MCF 10A (cell line): ENCODE measurements at regions not wholly inside any gene's neighbourhood (a gene's known extent, or its start where the extent isn't known, plus 50 kb on each side); places are given as distances from the start of the nearest gene placed in this dataset.

Experiments
- BruUV-seq: library from RNA; stranded (reverse); fragments of 400-500 nt; replicated peaks from 2 replicates; lab custom pipeline; 2021; lab: Mats Ljungman, UMichigan
- CTCF ChIA-PET: fragments of 300-600 bp; sonication (Branson Sonifier 250); formaldehyde crosslinking; extraction: SDS; loops from one replicate; lab custom pipeline; 2021; ENCODE audit warnings: antibody characterized with exemption, inconsistent platforms; lab: Yijun Ruan, JAX
- POLR2A ChIA-PET: fragments of 300-600, 350-650 bp; sonication (Branson Sonifier 250); formaldehyde crosslinking; extraction: SDS; loops from one replicate; lab custom pipeline; 2020; ENCODE audit warnings: antibody characterized with exemption, inconsistent platforms; lab: Yijun Ruan, JAX
- DNase-seq: peaks from one replicate; pipeline ENCODE4 v3.0.0-alpha.2; 2018; ENCODE audit not compliant: unreplicated experiment
- H3K27ac Mint-ChIP-seq: one replicate; pipeline ENCODE4 v1.8.0; 2022; ENCODE audit warnings: mild to moderate bottlenecking, low read depth, mixed read lengths; ENCODE audit not compliant: unreplicated experiment
- H3K27me3 Mint-ChIP-seq: one replicate; pipeline ENCODE4 v1.8.0; 2022; ENCODE audit warnings: mixed read lengths; ENCODE audit not compliant: insufficient read depth, unreplicated experiment
- H3K36me3 Mint-ChIP-seq: one replicate; pipeline ENCODE4 v1.8.0; 2022; ENCODE audit warnings: mild to moderate bottlenecking, moderate library complexity, mixed read lengths; ENCODE audit not compliant: insufficient read depth, unreplicated experiment
- H3K4me1 Mint-ChIP-seq: one replicate; pipeline ENCODE4 v1.8.0; 2022; ENCODE audit warnings: mixed read lengths; ENCODE audit not compliant: insufficient read depth, unreplicated experiment
- H3K4me3 Mint-ChIP-seq: one replicate; pipeline ENCODE4 v1.8.0; 2022; ENCODE audit warnings: mild to moderate bottlenecking, moderate library complexity, mixed read lengths; ENCODE audit not compliant: unreplicated experiment
- H3K9me3 Mint-ChIP-seq: one replicate; pipeline ENCODE4 v1.8.0; 2022; ENCODE audit warnings: mixed read lengths; ENCODE audit not compliant: unreplicated experiment
- CTCF ChIP-seq: fragments of 200-600 bp; IDR thresholded peaks from one replicate; pipeline ENCODE4 v1.8.0; 2022; ENCODE audit warnings: antibody characterized with exemption, mild to moderate bottlenecking; ENCODE audit not compliant: unreplicated experiment
- intact Hi-C: fragments of 100-400 bp; cut with micrococcal nuclease; formaldehyde crosslinking; loops from 2 replicates; pipeline ENCODE4 v1.14.1; 2022

GRCh38 chr13:44680746-44681355 is 104.7 kb upstream of the TSC22D1 start:
- no peak for DNase-seq
- Mint-ChIP-seq H3K4me1 (no peaks in the 10 kb centered on the region), H3K36me3 (no peaks in the 10 kb centered on the region), H3K9me3 (peaks cover 1% of the 10 kb centered on the region), H3K27me3 (no peaks in the 10 kb centered on the region), H3K27ac (no peak overlapping the region), H3K4me3 (no peak overlapping the region)
- CTCF ChIA-PET, result no interaction called here
- POLR2A ChIA-PET, result no interaction called here
- intact Hi-C loops, result no loop called here
- BruUV-seq, result no TSS peak
- TF ChIP-seq CTCF, result no peak

GRCh38 chr13:44679597-44679996 is 103.5 kb upstream of the TSC22D1 start:
- TF ChIP-seq CTCF, result no peak
- Mint-ChIP-seq H3K27me3 (no peaks in the 10 kb centered on the region), H3K27ac (no peak overlapping the region), H3K36me3 (no peaks in the 10 kb centered on the region), H3K4me3 (no peak overlapping the region), H3K9me3 (no peaks in the 10 kb centered on the region), H3K4me1 (no peaks in the 10 kb centered on the region)
- ChIA-PET POLR2A (no interaction called here), CTCF (interaction anchor here (0.6 kb wide), 1 partner anchor 24 kb away, joined by 3 read pairs; no protein-coding TSS in a partner anchor)
- no peak for DNase-seq
- intact Hi-C loops, result no loop called here
- no TSS peak for BruUV-seq

- no peaks in the 10 kb centered on the region for H3K9me3 Mint-ChIP-seq
- no TSS peak for BruUV-seq
- no peaks in the 10 kb centered on the region for H3K27me3 Mint-ChIP-seq
- H3K36me3 Mint-ChIP-seq, result no peaks in the 10 kb centered on the region
- H3K4me1 Mint-ChIP-seq, result no peaks in the 10 kb centered on the region
- no peak overlapping the region for H3K4me3 Mint-ChIP-seq
- ChIA-PET CTCF (no interaction called here), POLR2A (no interaction called here)
- H3K27ac Mint-ChIP-seq, result no peak overlapping the region
- intact Hi-C loops, result no loop called here
- DNase-seq, result no peak
- TF ChIP-seq CTCF, result no peak
Measured at GRCh38 chr13:44678197-44678596, 102.1 kb upstream of the TSC22D1 start.

- BruUV-seq, result no TSS peak
- TF ChIP-seq CTCF, result no peak
- Mint-ChIP-seq H3K9me3 (no peaks in the 10 kb centered on the region), H3K4me3 (no peak overlapping the region), H3K27me3 (no peaks in the 10 kb centered on the region), H3K27ac (no peak overlapping the region), H3K4me1 (no peaks in the 10 kb centered on the region), H3K36me3 (peaks cover 6% of the 10 kb centered on the region)
- intact Hi-C loops, result no loop called here
- ChIA-PET CTCF (interaction anchor here (0.6 kb wide), 1 partner anchor 26 kb away, joined by 6 read pairs; no protein-coding TSS in a partner anchor), POLR2A (no interaction called here)
- no peak for DNase-seq
Measured at GRCh38 chr13:44676534-44676933, 100.4 kb upstream of the TSC22D1 start.
